HG03565 (cell line): ENCODE measurements at regions not wholly inside any gene's neighbourhood (a gene's known extent, or its start where the extent isn't known, plus 50 kb on each side); places are given as distances from the start of the nearest gene placed in this dataset.

Experiments used
- ATAC-seq: cut with Tn5 transposase; IDR thresholded peaks from one replicate; pipeline ENCODE4 v1.9.1; 2021; ENCODE audit warnings: mild to moderate bottlenecking, moderate library complexity; ENCODE audit not compliant: unreplicated experiment

DNA sequence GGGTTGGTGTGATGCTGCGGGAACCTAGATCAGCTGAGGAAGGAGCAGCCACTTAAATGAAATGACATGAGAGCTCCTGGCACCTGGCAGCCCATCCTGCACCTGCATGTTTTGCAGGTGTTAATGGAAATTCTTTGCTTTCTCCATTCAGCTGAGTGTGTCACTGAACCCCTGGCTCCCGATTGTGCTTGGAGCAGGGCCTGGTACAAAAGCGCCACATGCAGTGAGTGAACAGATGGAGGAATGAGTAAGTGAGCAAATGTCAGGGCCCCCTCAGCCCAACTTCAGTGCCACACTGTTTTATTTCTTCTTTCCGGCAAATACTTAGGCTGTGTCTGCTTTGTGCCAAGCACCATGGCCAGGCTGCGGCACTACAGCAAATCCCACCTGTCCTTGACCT lies 132.2 kb downstream of the ASB7 start:
- ATAC-seq = no peak

DNA sequence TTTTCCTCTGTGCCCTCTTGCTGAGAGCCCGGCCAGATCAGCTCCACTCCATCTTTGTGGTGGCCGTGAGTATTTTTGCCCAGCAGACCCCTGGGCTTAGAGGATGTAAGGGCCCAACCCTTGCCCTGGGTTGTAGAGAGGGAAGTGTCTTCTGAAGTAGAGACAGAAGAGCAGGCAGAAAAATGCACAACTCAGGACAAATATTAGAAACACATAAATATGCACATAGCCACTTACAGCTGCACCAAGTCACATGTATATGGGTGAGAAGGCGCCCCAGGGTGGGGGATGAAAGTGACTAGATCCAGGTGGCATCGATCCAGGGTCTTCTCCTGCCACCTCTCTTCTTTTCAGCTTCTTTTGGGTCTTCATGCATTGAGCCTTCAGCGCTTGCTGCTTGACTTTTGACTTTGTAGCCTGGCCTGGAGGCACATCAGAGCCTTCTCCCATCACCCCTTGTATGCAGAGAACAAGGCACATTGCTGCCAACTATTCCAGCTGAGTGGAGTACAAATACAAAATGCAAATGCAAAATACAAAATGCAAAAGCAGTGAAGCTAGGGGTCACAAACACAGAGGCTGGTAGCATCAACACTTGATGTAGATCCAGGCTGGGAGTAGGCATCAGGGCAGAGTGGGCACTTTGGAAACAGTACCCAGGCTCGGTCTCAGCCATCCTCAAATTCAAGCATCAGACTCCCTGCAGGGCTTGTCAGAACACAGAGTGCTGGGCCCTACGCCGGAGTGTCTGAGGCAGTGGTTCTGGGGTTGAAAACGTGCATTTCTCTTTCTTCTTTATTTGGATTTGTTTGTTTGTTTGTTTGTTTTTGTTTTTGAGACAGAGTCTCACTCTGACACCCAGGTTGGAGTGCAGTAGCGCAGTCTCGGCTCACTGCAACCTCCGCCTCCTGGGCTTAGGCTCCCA lies 133.0 kb downstream of the ASB7 start:
- no peak for ATAC-seq

DNA sequence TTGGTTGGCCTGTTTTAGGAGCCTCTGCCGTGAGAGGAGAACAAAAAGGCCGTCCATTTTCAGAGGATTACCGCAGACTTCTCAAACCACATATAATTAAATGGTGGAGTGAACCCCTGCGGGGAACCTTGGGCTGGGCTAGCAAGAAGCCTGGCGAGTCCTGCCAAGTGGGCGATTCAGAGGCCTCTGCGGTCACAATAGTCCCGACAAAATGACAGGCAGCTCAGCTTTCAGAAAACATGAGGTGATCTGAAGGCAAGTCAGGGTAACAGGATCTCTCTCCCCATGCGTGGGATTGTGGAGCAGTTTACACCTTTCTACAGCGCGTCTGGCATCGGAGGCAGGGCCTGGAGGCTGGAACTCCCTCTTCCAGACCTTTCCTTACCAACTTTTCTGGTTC lies 134.8 kb downstream of the ASB7 start:
- no peak for ATAC-seq

DNA sequence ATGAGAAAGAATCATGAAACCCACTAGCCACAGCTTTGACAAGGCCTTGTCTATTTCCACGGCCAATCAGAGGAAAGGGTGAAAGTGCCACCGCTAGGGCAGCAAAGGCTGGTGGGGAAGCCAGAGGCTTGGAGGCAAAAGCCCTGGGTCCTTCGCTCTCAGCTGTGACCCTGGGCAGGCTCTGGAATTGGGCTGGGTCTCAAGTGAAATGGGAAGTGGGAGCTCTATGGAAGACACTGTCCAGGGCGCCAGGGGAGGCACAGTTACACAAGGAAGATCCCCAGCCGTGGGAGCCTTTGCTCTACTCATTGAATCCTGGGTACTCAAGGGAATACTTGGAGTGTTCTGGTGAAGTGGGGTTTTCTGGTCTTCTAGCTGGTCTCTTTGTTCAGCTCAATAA lies 136.2 kb downstream of the ASB7 start:
- ATAC-seq = no peak

DNA sequence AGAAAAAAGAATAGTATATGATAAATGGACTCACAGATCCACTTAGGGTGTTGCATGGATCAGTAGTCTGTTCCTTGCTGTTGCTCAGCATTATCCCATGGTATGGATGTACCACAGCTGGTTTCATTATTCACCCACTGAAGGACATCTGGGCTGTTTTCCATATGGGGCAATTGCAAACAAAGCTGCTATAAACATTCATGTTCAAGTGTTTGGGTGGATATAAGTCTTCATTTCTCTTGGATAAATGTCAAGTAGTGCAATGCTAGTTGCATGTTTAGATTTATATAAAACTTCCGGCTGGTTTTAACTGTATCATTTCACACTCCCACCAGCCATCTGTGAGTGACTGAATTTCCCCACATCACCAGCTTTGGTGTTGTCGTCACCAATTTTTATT lies 137.7 kb downstream of the ASB7 start:
- no peak for ATAC-seq

DNA sequence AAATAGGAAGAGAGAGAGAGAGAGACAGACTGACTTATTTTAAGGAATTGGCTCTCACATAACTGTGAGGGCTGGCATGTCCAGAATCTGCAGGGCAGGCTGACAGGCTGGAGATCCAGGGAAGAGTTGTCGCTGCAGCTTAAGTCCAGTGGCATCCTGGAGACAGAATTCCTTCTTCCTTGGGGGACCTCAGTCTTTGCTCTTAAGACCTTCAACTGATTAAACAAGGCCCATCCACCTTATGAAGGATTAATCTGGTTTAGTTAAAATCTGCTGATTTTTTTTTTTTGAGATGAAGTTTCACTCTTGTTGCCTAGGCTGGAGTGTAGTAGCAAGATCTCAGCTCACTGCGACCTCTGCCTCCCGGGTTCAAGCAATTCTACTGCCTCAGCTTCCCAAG lies 128.0 kb upstream of the ALDH1A3 start:
- ATAC-seq = no peak

DNA sequence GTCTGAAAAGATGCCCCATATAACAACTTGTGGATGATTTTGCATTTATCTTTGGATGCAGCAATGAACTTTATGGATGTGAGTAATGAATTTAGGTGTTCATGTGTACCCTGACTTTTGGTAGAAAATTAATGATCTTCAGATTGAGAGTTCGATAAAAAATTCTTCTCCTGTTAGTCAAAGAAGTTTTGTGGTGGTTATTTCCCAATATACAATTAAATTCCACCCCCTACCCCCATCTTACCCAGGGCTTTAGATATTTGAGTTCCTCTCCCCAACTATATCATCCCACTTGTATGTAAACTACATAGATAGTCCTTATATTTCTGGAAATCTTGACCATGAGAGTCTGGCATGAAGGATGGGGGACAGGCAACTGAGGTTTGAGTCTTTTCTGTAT lies 126.1 kb upstream of the ALDH1A3 start:
- no peak for ATAC-seq

DNA sequence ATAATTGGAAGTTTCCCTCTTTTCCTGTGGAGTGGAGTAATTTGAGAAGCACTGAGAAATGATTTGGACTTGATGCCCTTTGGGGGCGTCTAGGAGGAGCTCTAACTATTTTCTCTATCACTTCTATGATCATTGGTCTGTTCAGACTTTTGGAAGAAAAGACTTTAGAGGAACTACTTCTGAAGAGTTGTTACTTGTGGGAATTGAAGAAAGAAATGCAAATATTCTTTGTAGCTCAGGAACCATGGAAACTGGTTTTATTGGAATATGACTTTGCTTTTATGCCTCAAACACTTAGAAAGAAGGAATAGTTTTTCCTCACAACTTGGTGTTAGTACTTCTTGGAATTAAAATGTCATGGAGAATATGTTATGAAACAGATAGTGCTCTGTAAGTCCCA lies 122.0 kb upstream of the ALDH1A3 start:
- ATAC-seq = no peak

DNA sequence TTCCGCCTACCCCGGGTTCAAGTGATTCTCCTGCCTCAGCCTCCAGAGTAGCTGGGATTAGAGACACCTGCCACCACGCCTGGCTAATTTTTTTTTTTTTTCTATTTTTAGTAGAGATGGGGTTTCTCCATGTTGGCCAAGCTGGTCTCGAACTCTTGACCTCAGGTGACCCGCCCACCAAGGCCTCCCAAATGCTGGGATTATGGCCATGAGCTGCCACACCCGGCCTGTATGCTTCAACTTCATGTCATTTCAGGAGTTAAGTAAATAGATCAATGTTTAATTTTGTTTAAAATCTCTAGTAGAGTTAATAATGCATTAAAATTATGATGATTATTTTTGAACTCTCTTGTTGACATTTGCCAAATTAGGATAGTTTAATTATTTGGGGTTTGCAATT lies 121.1 kb upstream of the ALDH1A3 start:
- no peak for ATAC-seq

DNA sequence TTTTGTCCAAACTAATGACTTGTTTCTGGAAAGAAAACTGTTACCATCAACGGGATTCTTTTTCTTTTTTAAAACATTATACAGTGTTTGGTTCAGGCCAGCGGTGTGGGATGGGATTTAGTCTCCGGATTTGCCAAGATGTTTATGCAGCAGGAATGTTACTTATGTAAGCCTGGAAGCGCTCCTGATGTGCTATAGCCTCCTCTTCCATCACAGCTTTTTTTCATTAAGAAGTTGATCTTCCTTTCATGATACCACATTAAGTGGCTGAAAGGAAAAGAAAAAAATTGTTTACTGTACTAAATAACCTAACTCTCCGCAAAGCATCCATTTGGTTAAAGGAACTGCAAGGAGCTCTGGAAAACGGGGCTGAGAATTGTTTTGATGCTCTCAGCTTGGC lies 120.5 kb upstream of the ALDH1A3 start:
- no peak for ATAC-seq

DNA sequence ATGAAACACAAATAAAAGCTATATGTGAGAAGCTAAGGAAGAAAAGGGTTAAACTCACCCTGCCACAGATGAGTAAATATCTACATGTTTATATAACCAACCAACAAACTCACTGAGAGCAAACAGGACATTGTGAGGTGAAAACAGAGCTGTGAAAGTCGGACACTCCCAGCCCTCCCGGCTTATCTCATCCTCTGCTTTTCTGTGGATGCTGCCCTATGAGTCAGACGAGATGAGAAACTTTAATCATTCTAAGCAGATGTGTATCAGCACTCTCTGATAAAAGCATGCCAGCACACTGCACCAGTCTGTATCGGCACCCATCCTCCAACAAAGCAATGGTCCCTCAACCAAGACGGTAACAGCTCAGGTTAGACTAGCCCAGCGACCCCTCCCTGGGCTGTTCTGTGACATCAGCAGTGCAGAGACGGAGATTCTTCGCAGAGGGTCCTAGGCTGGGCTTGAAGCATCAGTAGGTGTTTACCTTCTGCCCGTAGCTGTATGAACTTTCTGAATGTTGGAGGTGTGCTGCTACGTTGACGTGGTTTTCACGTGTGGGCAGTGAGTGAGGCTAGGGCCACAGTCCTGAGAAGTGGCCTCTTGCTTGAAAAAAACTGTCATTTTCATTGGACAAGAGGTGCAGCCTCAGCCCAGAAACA lies 119.8 kb upstream of the ALDH1A3 start:
- ATAC-seq = no peak

DNA sequence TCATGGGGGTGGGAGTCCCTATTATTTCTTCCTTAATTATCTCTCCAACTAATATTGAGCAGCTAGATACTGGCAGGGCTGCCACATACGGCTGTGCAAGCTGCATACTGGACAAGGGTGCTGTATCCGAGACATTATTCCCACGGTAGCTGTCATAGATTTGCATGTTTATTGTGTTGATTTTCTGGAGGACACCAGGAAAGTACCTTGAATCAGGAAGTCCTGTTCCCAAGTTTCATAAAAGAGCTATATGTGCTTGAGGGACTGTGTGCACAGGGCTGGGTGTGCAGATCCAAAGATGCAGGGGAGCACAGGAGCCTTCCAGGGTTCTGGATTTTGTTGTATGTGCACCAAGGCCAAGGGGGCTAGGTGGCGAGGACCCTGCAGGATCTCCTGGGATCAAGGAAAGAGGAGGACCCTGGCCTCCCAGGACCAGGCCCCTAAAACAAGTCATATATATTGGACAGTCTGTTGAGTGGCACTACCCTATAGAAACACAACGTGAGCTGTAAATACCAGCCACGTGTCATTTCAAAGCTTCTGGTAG lies 119.2 kb upstream of the ALDH1A3 start:
- no peak for ATAC-seq

DNA sequence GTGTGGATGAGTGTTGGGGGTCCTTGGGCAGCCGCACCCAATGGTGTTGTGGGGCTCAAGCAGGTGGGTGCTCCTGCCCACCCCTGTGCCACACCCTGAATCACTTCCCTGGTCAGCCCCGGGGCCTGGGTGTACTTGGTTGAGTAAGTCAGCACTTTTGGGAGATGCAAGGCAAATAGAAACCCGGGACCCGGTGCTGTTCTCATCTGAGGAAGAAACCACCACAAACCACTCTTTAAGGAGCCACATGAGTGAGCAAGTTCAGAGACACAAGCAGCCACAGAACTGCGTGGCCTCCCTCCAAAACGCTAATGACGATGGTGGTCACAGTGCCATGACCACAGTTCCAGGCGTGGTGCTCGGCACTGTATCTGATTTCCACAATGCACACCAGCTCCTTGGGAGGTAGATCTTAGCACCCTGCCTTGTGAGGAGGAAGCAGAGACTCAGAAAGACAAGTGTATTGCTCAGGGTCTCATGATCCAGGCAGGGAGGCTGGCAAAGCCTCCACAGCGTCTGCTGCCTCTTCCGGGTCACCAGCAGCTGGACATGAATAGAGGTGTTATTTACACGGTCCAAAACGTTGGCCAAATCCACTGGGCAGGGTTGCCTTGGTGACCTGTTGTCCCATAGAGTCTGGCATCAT lies 118.2 kb upstream of the ALDH1A3 start:
- ATAC-seq = no peak

DNA sequence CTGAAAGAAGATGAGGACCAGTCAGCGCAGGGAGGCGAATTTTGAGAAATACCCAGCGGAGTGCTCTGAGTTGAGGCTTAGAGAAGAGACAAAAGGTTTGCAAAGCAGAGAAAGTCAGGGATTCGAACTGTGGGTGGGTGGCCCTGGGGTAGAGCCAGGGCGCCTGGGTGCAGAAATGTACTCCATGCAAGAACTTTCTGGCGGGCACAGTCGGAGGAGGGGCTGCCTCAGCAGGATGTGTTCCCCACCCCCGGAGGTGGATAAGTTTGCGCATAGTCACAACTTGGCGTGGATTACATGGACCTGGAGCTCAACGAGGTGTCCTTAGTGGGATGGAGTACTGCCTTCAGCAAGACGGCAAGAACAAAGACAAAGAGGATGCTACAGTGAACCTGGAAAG lies 117.3 kb upstream of the ALDH1A3 start:
- no peak for ATAC-seq

DNA sequence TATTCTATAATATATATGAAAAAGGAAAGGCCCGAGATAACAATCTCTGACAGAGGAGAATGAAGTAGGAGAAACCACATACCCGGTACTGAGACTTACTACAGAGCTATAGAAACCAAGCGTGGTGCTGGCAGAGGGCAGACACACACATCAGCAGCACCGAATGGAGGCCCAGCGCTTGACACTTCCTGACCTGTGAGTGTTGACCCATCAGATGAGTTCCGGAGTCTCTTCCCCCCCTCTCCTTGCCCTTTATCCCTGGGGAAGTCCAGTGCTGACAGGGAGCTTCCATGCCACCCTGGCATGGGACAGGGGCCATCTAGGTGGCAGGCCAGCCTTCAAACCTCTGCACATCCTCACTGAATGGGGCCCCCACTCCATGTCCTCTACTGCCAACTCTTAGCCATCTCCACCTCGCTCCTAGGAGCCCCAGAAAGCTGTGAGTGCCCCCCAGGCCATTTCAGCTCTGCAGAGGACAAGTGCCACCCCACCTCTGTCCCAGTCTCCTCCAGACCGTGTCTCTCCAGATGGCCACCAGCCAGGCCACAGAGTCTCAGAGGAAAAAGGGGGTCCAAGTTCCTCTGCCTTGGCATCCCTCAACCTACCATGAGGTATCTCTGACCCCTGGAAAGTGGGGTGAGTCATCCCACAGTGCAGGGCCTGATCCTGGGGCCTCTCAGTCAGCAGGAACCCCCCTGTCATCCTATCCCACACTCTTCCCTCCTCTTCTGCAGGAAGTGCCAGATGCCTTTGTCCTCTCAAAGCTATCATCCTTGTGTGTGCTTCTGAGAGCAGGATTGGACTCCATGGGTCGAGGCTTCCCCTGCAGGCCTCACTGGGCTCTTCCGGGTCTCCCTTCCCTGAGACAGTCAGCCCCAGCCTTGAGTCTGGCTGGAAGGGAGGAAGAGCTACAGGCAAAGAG lies 116.5 kb upstream of the ALDH1A3 start:
- no peak for ATAC-seq

DNA sequence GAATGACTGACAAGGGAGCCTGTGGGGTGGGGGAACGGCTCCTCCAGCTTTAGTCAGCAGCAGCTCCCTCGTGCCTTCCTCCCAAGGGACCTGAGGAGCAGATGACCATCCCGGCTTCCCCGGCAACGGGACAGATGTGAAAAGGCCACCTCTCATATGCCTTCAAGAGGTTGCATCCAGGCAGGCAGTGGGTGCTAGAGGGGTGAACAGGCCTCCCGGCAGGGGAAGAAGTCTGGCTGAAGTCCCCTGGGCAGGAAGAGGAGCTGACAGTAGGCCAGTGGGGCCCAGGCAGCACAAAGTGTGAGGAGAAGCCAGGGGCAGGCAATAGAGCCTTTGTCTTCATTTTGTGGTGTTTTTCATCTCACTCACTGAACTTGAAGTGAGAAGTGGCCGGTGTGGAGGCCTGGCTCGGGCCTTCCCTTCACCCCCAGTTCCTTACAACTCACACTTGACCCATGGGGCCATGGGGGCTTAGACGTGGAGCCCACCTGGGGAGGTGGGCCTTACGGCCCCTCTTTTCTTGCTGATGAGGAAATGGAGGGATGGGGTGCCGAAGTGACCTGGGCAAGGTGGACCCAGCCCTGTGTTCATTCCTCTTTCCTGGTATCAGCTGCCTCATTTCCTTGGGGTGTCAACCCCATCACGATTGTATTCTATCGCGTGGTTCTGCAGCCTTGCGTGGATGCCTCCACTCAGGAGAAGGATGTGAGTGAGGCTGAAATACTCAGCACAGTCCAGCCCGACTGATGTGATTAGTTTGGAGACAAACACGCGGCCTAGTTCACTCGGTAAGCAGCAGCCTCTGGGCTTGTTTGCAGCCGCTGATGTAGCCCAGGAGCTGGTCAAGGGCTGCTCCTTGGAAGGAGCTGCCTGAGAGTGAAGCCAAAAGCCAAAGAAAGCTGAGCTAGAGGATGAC lies 115.5 kb upstream of the ALDH1A3 start:
- no peak for ATAC-seq

DNA sequence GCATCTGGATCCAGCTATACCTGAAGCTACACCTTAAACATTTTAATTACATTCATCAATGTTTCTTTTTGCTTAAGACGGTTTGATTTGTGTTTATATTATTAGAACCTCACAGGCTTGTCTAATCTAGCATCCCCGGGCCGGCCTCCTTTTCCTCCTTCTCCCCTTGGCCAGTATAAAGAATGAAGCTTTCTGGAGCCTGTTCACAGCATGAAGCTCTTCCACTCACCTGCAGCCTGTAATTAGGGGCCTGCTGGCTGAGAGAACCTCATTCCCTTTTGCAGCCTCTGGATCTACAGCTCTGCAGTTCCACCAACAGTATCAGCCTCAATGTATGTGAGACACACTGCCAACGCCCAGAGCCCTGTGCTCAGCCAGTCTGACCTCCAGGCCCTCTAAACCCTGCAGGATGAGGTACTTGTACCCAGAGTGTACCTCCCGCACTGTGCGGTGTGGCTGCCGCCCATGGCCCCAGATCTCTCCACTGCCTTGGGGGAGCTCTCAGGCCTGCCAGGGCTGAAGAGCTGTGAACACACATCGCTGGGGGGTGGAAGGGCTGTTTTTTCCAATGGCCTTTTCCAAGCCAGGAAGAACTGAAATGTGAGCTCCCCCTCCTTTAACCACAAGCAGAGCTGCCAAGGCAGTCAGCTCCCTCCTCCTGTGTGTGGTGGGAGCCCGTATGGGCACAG lies 114.7 kb upstream of the ALDH1A3 start:
- ATAC-seq = no peak

DNA sequence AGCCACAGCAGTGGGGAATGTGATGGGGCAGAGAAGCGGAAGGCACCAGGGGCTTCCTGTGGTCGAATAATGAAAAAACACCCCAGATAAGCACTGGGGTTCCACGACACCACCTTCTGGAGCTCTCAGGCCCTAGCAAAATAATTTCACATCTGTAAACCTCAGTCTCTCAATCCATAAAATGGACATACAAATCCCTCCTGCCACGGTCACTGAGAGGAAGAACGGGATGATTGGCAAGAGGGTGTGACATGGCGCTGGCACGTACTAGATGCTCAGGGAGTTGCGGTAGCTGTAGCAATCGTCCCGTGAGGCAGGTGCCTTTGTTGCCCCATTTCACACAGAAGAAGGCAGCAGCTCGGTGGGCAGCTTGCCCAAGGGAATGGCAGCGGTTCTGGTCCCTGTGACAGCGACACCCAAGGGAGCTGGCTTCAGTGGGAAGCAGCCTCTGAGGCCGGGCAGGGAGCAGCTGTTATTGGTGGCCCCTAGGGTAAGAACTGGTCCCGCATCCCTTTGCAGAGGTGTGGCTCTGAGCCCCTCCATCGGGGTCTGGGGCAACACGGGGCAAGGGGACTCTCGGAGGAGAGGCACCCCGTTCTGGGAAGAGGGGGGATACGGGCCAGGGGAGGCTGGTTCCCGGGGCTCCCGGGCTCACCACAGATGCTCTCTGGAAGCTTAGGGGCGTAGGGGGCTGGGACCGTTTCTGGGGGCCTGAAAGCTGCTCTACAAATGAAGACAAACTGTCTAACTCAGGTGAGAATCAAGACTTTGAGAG lies 114.0 kb upstream of the ALDH1A3 start:
- no peak for ATAC-seq
